ENCODE measurements at regions not wholly inside any gene's neighbourhood (a gene's known extent, or its start where the extent isn't known, plus 50 kb on each side); places are given as distances from the start of the nearest gene placed in this dataset.

- no peak for DNase-seq
- Histone ChIP-seq H3K4me3 (no peak overlapping the region), H3K27me3 (peaks cover 0 to 3% (median 0%) of the 10 kb centered on the region in 4 donors), H3K4me1 (peaks cover 0 to 13% (median 0%) of the 10 kb centered on the region in 3 donors), H3K36me3 (no peaks in the 10 kb centered on the region), H3K27ac (no peak overlapping the region), H3K9me3 (no peaks in the 10 kb centered on the region)
- no peak for FAIRE-seq
- no peak for TF ChIP-seq CTCF (IDR thresholded peaks at IDR 0.05)
- no peak for ATAC-seq
- intact Hi-C loops (cut with DNase I), result no loop called here
- WGBS, 2 donors, result 67 to 82% methylated on average over 4 of the region's 4 CpGs
Observed at GRCh38 chr14:82388488-82388887, 854.8 kb upstream of the SEL1L start.

GRCh38 chr14:82390586-82390985 lies 856.9 kb upstream of the SEL1L start:
- WGBS, 2 donors, result 92 to 97% methylated on average over 1 of the region's 1 CpG
- Histone ChIP-seq H3K27ac (no peak overlapping the region), H3K36me3 (no peaks in the 10 kb centered on the region), H3K4me1 (no peaks in the 10 kb centered on the region), H3K27me3 (peaks cover 0 to 3% (median 0%) of the 10 kb centered on the region in 4 donors), H3K4me3 (no peak overlapping the region), H3K9me3 (no peaks in the 10 kb centered on the region)
- DNase-seq, result no peak
- FAIRE-seq, result peak; percentile 79
- ATAC-seq, result no peak
- TF ChIP-seq CTCF (IDR thresholded peaks at IDR 0.05), result no peak
- intact Hi-C loops (cut with DNase I), result no loop called here

- intact Hi-C loops (cut with DNase I), result no loop called here
- H3K4me3 ChIP-seq, result no peak overlapping the region
- 82 to 83% methylated on average over 2 of the region's 2 CpGs for WGBS, 2 donors
- H3K36me3 ChIP-seq, result no peaks in the 10 kb centered on the region
- no peaks in the 10 kb centered on the region for H3K4me1 ChIP-seq
- H3K27me3 ChIP-seq, result peaks cover 0 to 3% (median 0%) of the 10 kb centered on the region in 4 donors
- FAIRE-seq (no peak), ATAC-seq (no peak), DNase-seq (no peak)
- H3K27ac ChIP-seq, result no peak overlapping the region
- no peak for TF ChIP-seq CTCF (IDR thresholded peaks at IDR 0.05)
- no peaks in the 10 kb centered on the region for H3K9me3 ChIP-seq
Observed at GRCh38 chr14:82394916-82395315, 861.3 kb upstream of the SEL1L start.

- 13 to 19% methylated on average over 4 of the region's 4 CpGs for WGBS, 2 donors
- FAIRE-seq (no peak), ATAC-seq (peak in 1 of 4 donors; percentile 26), DNase-seq (no peak)
- H3K27ac ChIP-seq, result no peak overlapping the region
- TF ChIP-seq CTCF (IDR thresholded peaks at IDR 0.05), result no peak
- H3K27me3 ChIP-seq, result no peaks in the 10 kb centered on the region
- no peaks in the 10 kb centered on the region for H3K9me3 ChIP-seq
- H3K36me3 ChIP-seq, result no peaks in the 10 kb centered on the region
- intact Hi-C loops (cut with DNase I), result no loop called here
- H3K4me1 ChIP-seq, result no peaks in the 10 kb centered on the region
- no peak overlapping the region for H3K4me3 ChIP-seq
Observed at GRCh38 chr14:82398256-82398655, 864.6 kb upstream of the SEL1L start.

GRCh38 chr14:82403987-82404386 lies 870.3 kb upstream of the SEL1L start:
- Histone ChIP-seq H3K27me3 (no peaks in the 10 kb centered on the region), H3K36me3 (no peaks in the 10 kb centered on the region), H3K4me1 (no peaks in the 10 kb centered on the region), H3K27ac (no peak overlapping the region), H3K9me3 (no peaks in the 10 kb centered on the region), H3K4me3 (no peak overlapping the region)
- intact Hi-C loops (cut with DNase I), result no loop called here
- TF ChIP-seq CTCF (IDR thresholded peaks at IDR 0.05), result no peak
- no peak for ATAC-seq
- no peak for DNase-seq
- FAIRE-seq, result no peak
